ENCODE measurements at regions not wholly inside any gene's neighbourhood (a gene's known extent, or its start where the extent isn't known, plus 50 kb on each side); places are given as distances from the start of the nearest gene placed in this dataset.

- CTCF ChIA-PET, result no interaction called here
- no peaks in the 10 kb centered on the region for H3K36me3 Mint-ChIP-seq
- no peaks in the 10 kb centered on the region for H3K4me1 Mint-ChIP-seq
- H3K9me3 Mint-ChIP-seq, result no peaks in the 10 kb centered on the region
- no peak overlapping the region for H3K4me3 Mint-ChIP-seq
- H3K27ac Mint-ChIP-seq, result no peak overlapping the region
- no peak for DNase-seq
- no peaks in the 10 kb centered on the region for H3K27me3 Mint-ChIP-seq
These were observed 270.9 kb downstream of the ACTL7B start for GRCh38 chr9:108584860-108585259.

GRCh38 chr9:108582726-108583125 lies 273.1 kb downstream of the ACTL7B start:
- CTCF ChIA-PET, result no interaction called here
- DNase-seq, result no peak
- H3K4me1 Mint-ChIP-seq, result no peaks in the 10 kb centered on the region
- no peaks in the 10 kb centered on the region for H3K9me3 Mint-ChIP-seq
- no peak overlapping the region for H3K4me3 Mint-ChIP-seq
- H3K36me3 Mint-ChIP-seq, result no peaks in the 10 kb centered on the region
- no peaks in the 10 kb centered on the region for H3K27me3 Mint-ChIP-seq
- no peak overlapping the region for H3K27ac Mint-ChIP-seq

GRCh38 chr9:108579757-108580439 lies 275.9 kb downstream of the ACTL7B start:
- Mint-ChIP-seq H3K4me3 (no peak overlapping the region), H3K36me3 (no peaks in the 10 kb centered on the region), H3K27me3 (no peaks in the 10 kb centered on the region), H3K9me3 (no peaks in the 10 kb centered on the region), H3K4me1 (no peaks in the 10 kb centered on the region), H3K27ac (no peak overlapping the region)
- no peak for DNase-seq
- CTCF ChIA-PET, result no interaction called here

GRCh38 chr9:108575276-108575675 lies 280.5 kb downstream of the ACTL7B start:
- no peaks in the 10 kb centered on the region for H3K4me1 Mint-ChIP-seq
- CTCF ChIA-PET, result no interaction called here
- no peaks in the 10 kb centered on the region for H3K9me3 Mint-ChIP-seq
- no peaks in the 10 kb centered on the region for H3K27me3 Mint-ChIP-seq
- no peak for DNase-seq
- no peaks in the 10 kb centered on the region for H3K36me3 Mint-ChIP-seq
- no peak overlapping the region for H3K27ac Mint-ChIP-seq
- no peak overlapping the region for H3K4me3 Mint-ChIP-seq

GRCh38 chr9:108569624-108570023 lies 286.2 kb downstream of the ACTL7B start:
- no peaks in the 10 kb centered on the region for H3K4me1 Mint-ChIP-seq
- H3K27me3 Mint-ChIP-seq, result no peaks in the 10 kb centered on the region
- no peak overlapping the region for H3K27ac Mint-ChIP-seq
- CTCF ChIA-PET, result no interaction called here
- no peaks in the 10 kb centered on the region for H3K36me3 Mint-ChIP-seq
- no peak overlapping the region for H3K4me3 Mint-ChIP-seq
- no peaks in the 10 kb centered on the region for H3K9me3 Mint-ChIP-seq
- no peak for DNase-seq

- no peaks in the 10 kb centered on the region for H3K9me3 Mint-ChIP-seq
- no peak for DNase-seq
- H3K27ac Mint-ChIP-seq, result no peak overlapping the region
- no peaks in the 10 kb centered on the region for H3K27me3 Mint-ChIP-seq
- H3K36me3 Mint-ChIP-seq, result no peaks in the 10 kb centered on the region
- no peak overlapping the region for H3K4me3 Mint-ChIP-seq
- CTCF ChIA-PET, result no interaction called here
- no peaks in the 10 kb centered on the region for H3K4me1 Mint-ChIP-seq
These were observed 287.7 kb downstream of the ACTL7B start for GRCh38 chr9:108568093-108568492.

DNA sequence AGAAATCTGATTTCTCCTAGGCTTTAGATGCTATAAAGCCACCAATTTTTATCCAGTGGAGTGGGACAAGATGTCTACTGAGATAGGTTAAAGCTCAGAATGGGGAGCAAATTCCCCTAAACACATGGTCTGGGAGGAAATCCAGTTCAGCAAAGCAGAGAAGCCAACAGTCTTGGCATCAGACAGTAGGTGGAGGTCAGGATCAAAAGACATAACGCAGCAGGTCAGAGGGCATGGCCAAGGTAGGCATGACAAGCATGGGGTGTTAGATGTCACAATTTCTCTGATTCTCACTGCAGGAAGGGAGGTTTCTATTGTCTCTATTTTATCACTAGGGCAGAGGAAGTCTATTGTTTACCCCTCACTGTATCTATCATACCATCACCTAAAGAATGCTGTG lies 288.2 kb downstream of the ACTL7B start:
- Mint-ChIP-seq H3K4me1 (no peaks in the 10 kb centered on the region), H3K27me3 (no peaks in the 10 kb centered on the region), H3K9me3 (no peaks in the 10 kb centered on the region), H3K4me3 (no peak overlapping the region), H3K36me3 (no peaks in the 10 kb centered on the region), H3K27ac (no peak overlapping the region)
- CTCF ChIA-PET, result interaction anchor here (0.6 to 1.5 kb wide), 2 partner anchors 246 to 1145 kb away, joined by 3 read pairs; no protein-coding TSS in a partner anchor
- DNase-seq, result no peak

- DNase-seq, result no peak
- no peak overlapping the region for H3K4me3 Mint-ChIP-seq
- H3K9me3 Mint-ChIP-seq, result no peaks in the 10 kb centered on the region
- H3K36me3 Mint-ChIP-seq, result no peaks in the 10 kb centered on the region
- no peak overlapping the region for H3K27ac Mint-ChIP-seq
- no peaks in the 10 kb centered on the region for H3K4me1 Mint-ChIP-seq
- no peaks in the 10 kb centered on the region for H3K27me3 Mint-ChIP-seq
- CTCF ChIA-PET, result interaction anchor here (0.6 to 2.1 kb wide), 9 partner anchors 11 to 1224 kb away, joined by 3 to 6 read pairs (median 3); no protein-coding TSS in a partner anchor
These were observed 290.0 kb downstream of the ACTL7B start for GRCh38 chr9:108565651-108566378.

DNA sequence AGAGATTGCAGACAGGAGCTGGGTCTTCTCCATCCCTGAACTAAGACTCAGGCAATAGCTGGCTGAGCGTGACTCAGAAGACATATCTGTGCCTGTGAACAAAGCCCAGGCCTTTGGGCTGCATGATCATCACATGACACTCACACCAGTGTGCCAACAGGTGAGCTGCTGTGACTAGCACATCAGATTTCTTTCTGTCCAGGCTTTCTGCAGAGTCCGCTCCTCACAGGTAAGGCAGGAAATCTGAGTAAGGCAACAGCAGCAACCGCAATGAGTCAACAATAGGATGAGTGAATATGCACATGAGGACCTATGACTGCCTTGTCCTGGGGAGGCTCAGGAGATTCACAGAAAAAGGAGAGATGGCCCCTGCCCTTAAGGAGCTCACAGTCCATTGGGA lies 293.6 kb downstream of the ACTL7B start:
- no peak for DNase-seq
- CTCF ChIA-PET, result no interaction called here
- H3K4me3 Mint-ChIP-seq, result no peak overlapping the region
- no peak overlapping the region for H3K27ac Mint-ChIP-seq
- no peaks in the 10 kb centered on the region for H3K27me3 Mint-ChIP-seq
- no peaks in the 10 kb centered on the region for H3K9me3 Mint-ChIP-seq
- H3K36me3 Mint-ChIP-seq, result no peaks in the 10 kb centered on the region
- no peaks in the 10 kb centered on the region for H3K4me1 Mint-ChIP-seq

DNA sequence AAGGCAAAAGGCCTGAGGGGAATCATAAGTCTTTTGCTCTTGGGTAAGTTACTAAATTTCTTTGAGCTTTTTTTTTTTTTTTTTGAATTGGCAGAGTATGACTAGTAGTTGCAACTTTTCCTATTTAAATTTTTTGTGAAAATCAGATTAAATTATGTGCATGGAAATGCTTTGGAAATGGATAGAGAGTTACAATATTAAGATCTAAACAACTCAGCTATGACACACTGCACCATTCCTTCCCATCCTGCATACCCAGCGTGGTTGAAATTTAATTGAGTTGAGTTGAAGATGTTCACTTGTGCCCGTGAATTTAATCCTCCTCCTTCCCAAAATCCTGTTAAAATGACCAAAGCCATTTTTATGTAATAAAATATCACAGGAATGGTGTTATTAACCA lies 296.4 kb downstream of the ACTL7B start:
- H3K9me3 Mint-ChIP-seq, result no peaks in the 10 kb centered on the region

GRCh38 chr9:108554831-108555230 lies 301.0 kb downstream of the ACTL7B start:
- DNase-seq, result no peak
- CTCF ChIA-PET, result interaction anchor here (0.7 kb wide), 1 partner anchor 11 kb away, joined by 3 read pairs; no protein-coding TSS in a partner anchor
- H3K4me3 Mint-ChIP-seq, result no peak overlapping the region
- H3K27me3 Mint-ChIP-seq, result no peaks in the 10 kb centered on the region
- H3K36me3 Mint-ChIP-seq, result no peaks in the 10 kb centered on the region
- no peak overlapping the region for H3K27ac Mint-ChIP-seq
- no peaks in the 10 kb centered on the region for H3K9me3 Mint-ChIP-seq
- no peaks in the 10 kb centered on the region for H3K4me1 Mint-ChIP-seq

More for the DNA sequence above, 296.4 kb downstream of the ACTL7B start:
- H3K27ac Mint-ChIP-seq, result no peak overlapping the region
- H3K4me1 Mint-ChIP-seq, result no peaks in the 10 kb centered on the region
- no peaks in the 10 kb centered on the region for H3K36me3 Mint-ChIP-seq
- no peaks in the 10 kb centered on the region for H3K27me3 Mint-ChIP-seq
- no peak for DNase-seq
- CTCF ChIA-PET, result no interaction called here
- H3K4me3 Mint-ChIP-seq, result no peak overlapping the region

DNA sequence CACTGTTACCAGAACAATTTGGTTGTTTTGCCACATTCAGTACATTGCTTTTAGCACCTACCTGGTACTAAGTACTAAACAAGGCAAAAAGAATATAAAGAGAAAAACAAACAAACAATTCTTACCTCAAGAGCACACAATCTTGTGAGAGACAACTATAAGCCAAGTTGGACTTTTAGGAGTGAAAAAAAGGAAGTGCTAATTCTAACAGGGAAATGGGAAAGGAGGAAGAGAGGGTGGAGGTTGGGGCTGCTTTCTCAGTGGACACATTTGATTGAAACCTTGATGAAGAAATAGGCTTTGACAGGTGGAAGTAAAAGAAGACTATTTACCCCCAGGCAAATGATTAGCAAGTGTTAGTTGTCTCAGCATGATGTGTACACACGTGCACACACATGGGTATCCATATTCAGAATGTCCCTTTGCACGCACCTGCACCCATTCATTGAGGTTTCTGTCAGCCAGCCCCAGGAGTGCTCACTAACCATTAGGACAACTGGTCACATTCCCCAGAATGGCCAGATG lies 302.6 kb downstream of the ACTL7B start:
- no peak overlapping the region for H3K27ac Mint-ChIP-seq
- no peaks in the 10 kb centered on the region for H3K27me3 Mint-ChIP-seq
- no peaks in the 10 kb centered on the region for H3K36me3 Mint-ChIP-seq
- H3K9me3 Mint-ChIP-seq, result no peaks in the 10 kb centered on the region
- no peak overlapping the region for H3K4me3 Mint-ChIP-seq
- DNase-seq, result no peak
- no peaks in the 10 kb centered on the region for H3K4me1 Mint-ChIP-seq
- CTCF ChIA-PET, result no interaction called here

DNA sequence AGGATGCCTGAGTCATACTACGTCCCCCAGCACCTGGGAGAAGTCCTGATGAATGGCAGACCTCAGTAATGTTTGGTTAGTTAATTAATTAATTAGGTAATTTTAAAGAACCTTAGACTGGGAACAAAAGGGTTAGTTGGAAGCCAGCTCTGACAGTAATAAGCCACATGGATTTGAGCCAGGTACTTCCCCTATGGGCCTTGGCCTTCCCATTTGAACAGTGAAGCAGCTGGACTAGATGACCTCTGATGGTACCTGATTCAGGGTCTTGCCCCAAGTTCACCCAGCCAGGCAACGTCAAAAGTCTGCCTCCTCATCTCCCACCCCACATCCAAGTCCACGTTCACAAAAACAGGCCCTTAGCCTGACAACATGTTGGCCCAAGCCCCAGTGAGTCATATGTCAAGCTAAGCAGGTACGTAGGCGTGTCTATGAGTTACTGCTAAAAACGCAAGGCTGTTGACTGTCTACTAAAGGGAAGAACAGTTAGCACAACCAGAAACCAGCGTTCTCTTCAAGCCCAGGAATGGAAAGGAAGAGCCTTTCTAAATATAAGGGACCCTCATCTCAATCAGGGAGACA lies 303.2 kb downstream of the ACTL7B start:
- CTCF ChIA-PET, result no interaction called here
- no peaks in the 10 kb centered on the region for H3K27me3 Mint-ChIP-seq
- H3K4me1 Mint-ChIP-seq, result no peaks in the 10 kb centered on the region
- no peaks in the 10 kb centered on the region for H3K36me3 Mint-ChIP-seq
- H3K9me3 Mint-ChIP-seq, result no peaks in the 10 kb centered on the region
- no peak for DNase-seq
- H3K27ac Mint-ChIP-seq, result no peak overlapping the region
- H3K4me3 Mint-ChIP-seq, result no peak overlapping the region

GRCh38 chr9:108551030-108551841 lies 304.6 kb downstream of the ACTL7B start:
- CTCF ChIA-PET, result no interaction called here
- no peak overlapping the region for H3K4me3 Mint-ChIP-seq
- H3K27me3 Mint-ChIP-seq, result no peaks in the 10 kb centered on the region
- no peaks in the 10 kb centered on the region for H3K4me1 Mint-ChIP-seq
- H3K9me3 Mint-ChIP-seq, result no peaks in the 10 kb centered on the region
- no peak for DNase-seq
- H3K27ac Mint-ChIP-seq, result no peak overlapping the region
- H3K36me3 Mint-ChIP-seq, result no peaks in the 10 kb centered on the region
